Putamen (tissue), 1 donor: ENCODE measurements at regions not wholly inside any gene's neighbourhood (a gene's known extent, or its start where the extent isn't known, plus 50 kb on each side); places are given as distances from the start of the nearest gene placed in this dataset.

Source experiments
- DNase-seq: peaks from one replicate; pipeline ENCODE4 v3.0.0-alpha.2; 2016; ENCODE audit warnings: low spot score

DNA sequence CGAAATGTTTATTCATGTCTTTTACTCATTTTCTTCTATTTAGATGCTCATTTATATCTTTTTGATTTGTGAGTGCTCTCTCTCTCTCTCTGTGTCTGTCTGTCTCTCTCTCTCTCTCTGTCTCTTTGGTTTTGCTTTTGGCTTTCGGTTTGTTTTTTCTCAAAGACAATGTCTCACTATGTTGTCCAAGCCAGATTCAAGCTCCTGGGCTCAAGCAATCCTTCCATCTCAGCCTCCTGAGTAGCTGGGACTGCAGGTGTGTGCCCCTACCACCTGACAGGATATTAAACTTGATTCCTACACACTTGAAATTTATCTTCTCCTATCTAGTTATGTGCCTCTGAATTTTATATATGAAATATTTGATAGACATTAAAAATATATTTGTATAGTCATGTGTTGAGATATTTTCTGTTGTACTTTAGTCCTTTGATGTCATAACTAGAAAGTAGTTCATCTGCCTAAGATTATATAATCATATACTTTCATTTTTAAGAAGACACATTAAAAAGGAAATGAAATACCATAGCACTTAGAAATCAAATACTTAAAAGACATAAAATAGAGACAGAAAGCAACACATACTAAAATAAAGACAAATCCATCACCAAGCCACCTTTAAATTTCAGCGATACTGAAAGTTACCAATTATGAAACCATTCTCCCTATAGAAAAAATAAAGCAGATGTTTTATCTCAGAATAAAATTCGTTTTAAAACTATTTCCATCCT lies 68.1 kb upstream of the SFMBT2 start:
- DNase-seq = no peak

- no peak for DNase-seq
These were observed 66.9 kb upstream of the SFMBT2 start for GRCh38 chr10:7477538-7478334.

- DNase-seq = no peak
These were observed 65.1 kb upstream of the SFMBT2 start for GRCh38 chr10:7475939-7476338.

- DNase-seq = peak; percentile 47
These were observed 64.4 kb upstream of the SFMBT2 start for GRCh38 chr10:7475046-7475911.

DNA sequence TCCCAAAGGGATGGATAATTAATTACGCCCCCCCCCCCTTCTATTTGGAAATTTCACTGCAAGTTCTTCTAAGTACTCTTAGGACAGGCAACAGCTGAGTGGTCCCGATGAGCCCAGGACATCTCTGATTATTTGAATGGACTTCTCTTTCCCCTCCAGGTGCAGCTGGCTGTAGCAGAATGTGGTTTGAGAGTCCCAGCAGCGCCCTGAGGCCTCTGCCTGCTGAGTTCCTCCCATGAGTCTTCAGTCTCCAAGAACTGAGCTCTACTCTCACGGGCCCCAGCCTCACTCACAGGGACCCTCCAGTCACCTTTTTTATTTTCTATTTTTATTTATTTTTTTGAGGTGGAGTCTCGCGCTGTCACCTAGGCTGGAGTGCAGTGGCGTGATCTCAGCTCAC lies 63.6 kb upstream of the SFMBT2 start:
- no peak for DNase-seq

DNA sequence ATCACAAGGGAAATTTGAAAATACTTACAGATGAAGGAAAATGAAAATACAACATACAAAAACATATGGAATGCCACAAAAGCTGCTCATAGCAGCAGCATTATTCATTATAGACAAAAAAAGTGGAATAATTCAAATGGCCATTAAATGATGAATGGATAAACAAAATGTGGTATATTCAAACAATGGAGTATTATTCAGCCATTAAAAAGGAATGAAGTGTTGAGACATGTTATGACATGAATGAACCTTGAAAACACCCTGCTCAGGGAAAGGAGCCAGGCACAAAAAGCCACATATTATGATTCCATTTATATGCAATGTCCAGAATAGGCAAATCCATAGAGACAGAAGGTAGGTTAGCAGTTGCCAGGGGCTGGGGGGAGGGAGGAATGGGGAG lies 62.6 kb upstream of the SFMBT2 start:
- no peak for DNase-seq

GRCh38 chr10:7471720-7472367 lies 61.0 kb upstream of the SFMBT2 start:
- DNase-seq = no peak

- DNase-seq = no peak
These were observed 59.5 kb upstream of the SFMBT2 start for GRCh38 chr10:7470371-7470770.

DNA sequence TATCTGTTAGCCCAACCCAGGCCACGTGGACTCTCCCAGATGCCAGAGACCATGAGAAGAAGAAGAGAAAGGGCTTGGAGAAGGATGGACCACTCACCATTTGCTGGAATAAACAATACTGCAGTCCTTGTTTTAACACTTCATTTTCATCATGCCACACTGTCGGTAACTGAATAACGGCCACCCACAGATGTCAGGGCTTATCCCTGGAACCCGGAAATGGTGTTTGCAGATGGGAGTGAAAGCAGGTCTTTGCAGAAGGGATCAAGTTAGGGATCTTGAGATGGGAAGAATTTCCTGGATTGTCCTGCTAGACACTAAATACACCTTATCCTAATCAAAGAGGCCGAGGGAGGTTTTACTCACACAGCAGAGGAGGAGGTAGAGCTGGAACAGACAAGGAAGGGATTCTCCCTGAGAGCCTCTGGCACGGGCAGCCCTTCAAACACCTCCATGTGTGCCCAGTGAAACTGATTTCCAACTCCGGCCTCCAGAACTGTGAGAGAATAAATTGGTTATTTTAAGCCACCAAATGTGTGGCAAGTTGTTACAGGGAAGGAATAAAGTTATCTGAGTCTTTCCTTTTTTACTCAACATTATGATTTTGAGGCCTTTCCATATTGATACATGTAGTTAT lies 56.3 kb upstream of the SFMBT2 start:
- DNase-seq = no peak

- DNase-seq = no peak
These were observed 53.9 kb upstream of the SFMBT2 start for GRCh38 chr10:7464691-7465090.
